A673 (cell line): ENCODE measurements at regions not wholly inside any gene's neighbourhood (a gene's known extent, or its start where the extent isn't known, plus 50 kb on each side); places are given as distances from the start of the nearest gene placed in this dataset.
A peak's percentile ranks its signal among the peaks of the same experiment; 100 is the strongest.
"Not testable (repeated sequence)": the region's sequence is repeated elsewhere in the genome, so short reads cannot be mapped to it uniquely, and the experiment has no call there.

Source experiments
- BruUV-seq: library from RNA; stranded (reverse); fragments of 400-500 nt; replicated peaks from 2 replicates; lab custom pipeline; 2021; lab: Mats Ljungman, UMichigan
- CTCF ChIA-PET: fragments of 300-600 bp; sonication (Branson Sonifier 250); formaldehyde crosslinking; loops from one replicate; lab custom pipeline; 2022; ENCODE audit warnings: antibody characterized with exemption; lab: Charles Lee
- POLR2A ChIA-PET: fragments of 300-600 bp; sonication (Branson Sonifier 250); formaldehyde crosslinking; loops from one replicate; lab custom pipeline; 2022; ENCODE audit warnings: antibody characterized with exemption; ENCODE audit not compliant: low non-redundant PET; lab: Charles Lee
- DNase-seq: peaks from one replicate; pipeline ENCODE4 v3.0.0-alpha.2; 2015; ENCODE audit warnings: low spot score
- H3K27ac ChIP-seq: fragments of 200-600 bp; sonication (generic); 2 replicates; pipeline ENCODE4 v1.5.1; 2016; ENCODE audit warnings: mixed run types, low read depth, mild to moderate bottlenecking, mixed read lengths, antibody characterized with exemption, low read length; ENCODE audit not compliant: poor library complexity, severe bottlenecking
- H3K27me3 ChIP-seq: fragments of 200-600 bp; sonication (generic); replicated peaks from 2 replicates; pipeline ENCODE4 v1.6.1; 2017; ENCODE audit warnings: mixed run types, low read depth, mild to moderate bottlenecking, mixed read lengths, antibody characterized with exemption, low read length; ENCODE audit not compliant: insufficient read depth, poor library complexity
- H3K36me3 ChIP-seq: fragments of 200-600 bp; sonication (generic); 2 replicates; pipeline ENCODE4 v1.6.1; 2016; ENCODE audit warnings: mixed run types, mild to moderate bottlenecking, mixed read lengths, antibody characterized with exemption, low read length; ENCODE audit not compliant: insufficient read depth, poor library complexity, severe bottlenecking
- H3K4me1 ChIP-seq: fragments of 200-600 bp; sonication (generic); 2 replicates; pipeline ENCODE4 v1.6.1; 2017; ENCODE audit warnings: mixed run types, mild to moderate bottlenecking, mixed read lengths, antibody characterized with exemption, low read length; ENCODE audit not compliant: insufficient read depth, poor library complexity, severe bottlenecking
- H3K4me3 ChIP-seq: fragments of 200-600 bp; sonication (generic); 2 replicates; pipeline ENCODE4 v1.5.1; 2016; ENCODE audit warnings: low read depth, mixed run types, mild to moderate bottlenecking, mixed read lengths, low read length; ENCODE audit not compliant: poor library complexity, severe bottlenecking
- H3K9me3 ChIP-seq: fragments of 200-600 bp; sonication (generic); 2 replicates; pipeline ENCODE4 v1.6.1; 2016; ENCODE audit warnings: mixed run types, low read depth, mild to moderate bottlenecking, mixed read lengths, antibody characterized with exemption, low read length; ENCODE audit not compliant: poor library complexity, severe bottlenecking
- EZH2 ChIP-seq: fragments of 200-600 bp; sonication (generic); IDR thresholded peaks from 2 replicates; pipeline ENCODE4 v1.6.1; 2017; ENCODE audit warnings: borderline replicate concordance, low read depth, mild to moderate bottlenecking, mixed read lengths, antibody characterized with exemption, low read length; ENCODE audit not compliant: poor library complexity, severe bottlenecking
- intact Hi-C: fragments of 100-400 bp; cut with micrococcal nuclease; formaldehyde crosslinking; loops from one replicate; pipeline ENCODE4 v1.10.0; 2022; ENCODE audit not compliant: unreplicated experiment
- TF ChIP-seq, protein P1 (sequence below): fragments of 300-800, 200-600 bp; sonication (generic); conservative IDR thresholded peaks from 2 replicates; pipeline ENCODE4 v1.5.1; 2017; ENCODE audit warnings: low read depth, mild to moderate bottlenecking, antibody characterized with exemption, low read length, moderate library complexity, mixed read lengths

DNA sequence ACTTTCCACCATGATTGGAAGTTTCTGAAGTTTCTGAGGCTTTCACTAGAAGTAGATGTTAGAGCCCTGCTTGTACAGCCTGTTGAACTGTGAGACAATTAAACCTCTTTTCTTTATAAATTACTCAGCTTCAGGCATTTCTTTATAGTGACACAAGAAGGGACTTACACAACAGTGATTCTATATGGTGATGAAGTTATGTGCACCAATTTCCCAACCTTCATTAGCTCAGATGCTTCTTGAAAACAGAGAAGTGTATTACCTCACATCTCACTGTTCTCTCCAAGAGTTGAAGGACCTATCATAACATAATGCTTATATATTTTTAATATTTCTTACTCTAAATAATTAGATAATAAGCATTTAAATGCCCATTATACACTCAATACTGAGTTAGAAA lies 202.1 kb upstream of the ANXA10 start:
- ChIA-PET CTCF (no interaction called here), POLR2A (no interaction called here)
- TF ChIP-seq, protein P1, sequence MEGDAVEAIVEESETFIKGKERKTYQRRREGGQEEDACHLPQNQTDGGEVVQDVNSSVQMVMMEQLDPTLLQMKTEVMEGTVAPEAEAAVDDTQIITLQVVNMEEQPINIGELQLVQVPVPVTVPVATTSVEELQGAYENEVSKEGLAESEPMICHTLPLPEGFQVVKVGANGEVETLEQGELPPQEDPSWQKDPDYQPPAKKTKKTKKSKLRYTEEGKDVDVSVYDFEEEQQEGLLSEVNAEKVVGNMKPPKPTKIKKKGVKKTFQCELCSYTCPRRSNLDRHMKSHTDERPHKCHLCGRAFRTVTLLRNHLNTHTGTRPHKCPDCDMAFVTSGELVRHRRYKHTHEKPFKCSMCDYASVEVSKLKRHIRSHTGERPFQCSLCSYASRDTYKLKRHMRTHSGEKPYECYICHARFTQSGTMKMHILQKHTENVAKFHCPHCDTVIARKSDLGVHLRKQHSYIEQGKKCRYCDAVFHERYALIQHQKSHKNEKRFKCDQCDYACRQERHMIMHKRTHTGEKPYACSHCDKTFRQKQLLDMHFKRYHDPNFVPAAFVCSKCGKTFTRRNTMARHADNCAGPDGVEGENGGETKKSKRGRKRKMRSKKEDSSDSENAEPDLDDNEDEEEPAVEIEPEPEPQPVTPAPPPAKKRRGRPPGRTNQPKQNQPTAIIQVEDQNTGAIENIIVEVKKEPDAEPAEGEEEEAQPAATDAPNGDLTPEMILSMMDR = no peak
- TF ChIP-seq EZH2 = no peak
- no peak overlapping the region for H3K4me3 ChIP-seq
- H3K36me3 ChIP-seq = no peaks in the 10 kb centered on the region
- H3K4me1 ChIP-seq = no peaks in the 10 kb centered on the region
- no peak overlapping the region for H3K27ac ChIP-seq
- peaks cover 2% of the 10 kb centered on the region for H3K27me3 ChIP-seq
- no TSS peak for BruUV-seq
- H3K9me3 ChIP-seq = no peaks in the 10 kb centered on the region
- intact Hi-C loops = no loop called here
- DNase-seq = no peak

DNA sequence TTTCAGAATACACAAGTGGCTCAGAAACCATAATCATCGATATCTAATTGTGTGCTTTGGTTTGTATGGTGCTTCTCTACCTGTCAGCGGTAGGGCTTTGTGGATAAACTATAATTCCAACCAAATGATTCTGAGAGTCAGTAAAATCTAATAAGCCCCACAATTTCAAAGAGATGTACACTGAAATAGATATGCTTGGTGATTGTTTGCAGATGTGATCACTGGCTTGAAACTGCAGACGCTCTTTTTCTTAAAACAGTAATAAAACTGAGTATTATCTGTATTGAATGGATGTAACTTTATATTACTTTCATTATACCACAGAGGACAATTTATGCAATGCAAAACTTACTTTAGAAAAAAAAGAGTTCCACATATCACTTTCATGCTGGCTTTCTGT lies 198.8 kb upstream of the ANXA10 start:
- intact Hi-C loops = no loop called here
- Histone ChIP-seq H3K4me1 (no peaks in the 10 kb centered on the region), H3K27ac (no peak overlapping the region), H3K27me3 (peaks cover 6% of the 10 kb centered on the region), H3K36me3 (no peaks in the 10 kb centered on the region), H3K9me3 (no peaks in the 10 kb centered on the region), H3K4me3 (no peak overlapping the region)
- TF ChIP-seq EZH2 = no peak
- TF ChIP-seq, protein P1 = no peak
- CTCF ChIA-PET = no interaction called here
- POLR2A ChIA-PET = no interaction called here
- no TSS peak for BruUV-seq
- no peak for DNase-seq

DNA sequence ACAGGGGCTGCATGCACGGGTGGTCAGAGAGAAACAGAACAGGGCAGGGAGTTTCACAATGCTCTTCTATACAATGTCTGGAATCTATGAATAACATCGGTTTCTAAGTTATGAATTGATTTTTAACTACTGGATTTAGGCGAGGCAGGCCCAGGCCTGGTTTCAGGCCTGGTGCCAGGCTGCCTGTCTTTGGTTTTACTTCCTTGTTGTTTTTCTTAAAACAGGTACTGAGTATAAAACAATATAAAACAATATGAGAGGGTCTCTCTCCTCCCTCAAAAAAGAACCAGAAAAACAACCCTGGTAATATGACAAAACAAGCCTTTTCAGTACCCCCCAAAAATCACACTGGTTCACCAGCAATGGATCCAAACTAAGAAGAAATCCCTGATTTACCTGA lies 196.1 kb upstream of the ANXA10 start:
- H3K9me3 ChIP-seq, H3K27me3 ChIP-seq, H3K4me1 ChIP-seq, CTCF ChIA-PET, POLR2A ChIA-PET, intact Hi-C loops, H3K36me3 ChIP-seq, H3K4me3 ChIP-seq, H3K27ac ChIP-seq, BruUV-seq, DNase-seq: not testable (repeated sequence)

DNA sequence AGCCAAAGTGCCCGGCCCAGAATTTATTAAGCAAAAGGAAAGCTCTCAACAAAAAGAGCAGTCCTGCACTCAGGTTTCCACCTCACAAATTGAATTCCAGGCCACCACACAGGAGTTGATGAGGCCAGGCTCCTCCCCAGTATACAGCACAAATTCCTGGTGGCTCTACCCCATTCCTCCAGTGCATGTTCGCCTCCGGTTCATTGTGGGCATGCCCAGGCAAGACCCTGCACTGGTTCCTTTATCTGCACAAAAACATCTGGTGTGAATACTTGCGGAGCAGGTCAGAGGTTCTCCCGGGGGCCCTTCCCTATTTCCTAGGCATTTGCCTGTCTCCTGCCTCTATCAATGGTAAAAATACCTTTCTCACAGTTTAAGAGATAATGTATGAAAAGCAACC lies 195.2 kb upstream of the ANXA10 start:
- Histone ChIP-seq H3K27me3 (peaks cover 7% of the 10 kb centered on the region), H3K4me1 (no peaks in the 10 kb centered on the region), H3K9me3 (no peaks in the 10 kb centered on the region), H3K36me3 (no peaks in the 10 kb centered on the region), H3K4me3 (no peak overlapping the region), H3K27ac (no peak overlapping the region)
- CTCF ChIA-PET = no interaction called here
- POLR2A ChIA-PET = no interaction called here
- intact Hi-C loops = no loop called here
- no TSS peak for BruUV-seq
- TF ChIP-seq EZH2 = no peak
- TF ChIP-seq, protein P1 = no peak
- peak; percentile 3 for DNase-seq
